Panc1 (cell line): ENCODE measurements at regions not wholly inside any gene's neighbourhood (a gene's known extent, or its start where the extent isn't known, plus 50 kb on each side); places are given as distances from the start of the nearest gene placed in this dataset.

Experiments used
- ATAC-seq: fragments of 200-7000 bp; cut with Tn5 transposase; 2 replicates; pipeline ENCODE4 v1.9.1; 2020; ENCODE audit warnings: mild to moderate bottlenecking, moderate library complexity
- BruUV-seq: library from RNA; stranded (reverse); fragments of 400-500 nt; replicated peaks from 2 replicates; lab custom pipeline; 2021; lab: Mats Ljungman, UMichigan
- CTCF ChIA-PET: fragments of 300-600 bp; sonication (Branson Sonifier 250); formaldehyde crosslinking; loops from one replicate; lab custom pipeline; 2022; ENCODE audit warnings: antibody characterized with exemption; lab: Charles Lee
- POLR2A ChIA-PET: fragments of 300-600 bp; sonication (Branson Sonifier 250); formaldehyde crosslinking; loops from one replicate; lab custom pipeline; 2022; ENCODE audit warnings: antibody characterized with exemption; lab: Charles Lee
- DNase-seq: peaks from one replicate; pipeline ENCODE4 v3.0.0-alpha.2; 2010; ENCODE audit warnings: low read depth, low spot score
- H3K27ac ChIP-seq: 2 replicates; pipeline ENCODE4 v1.5.1; 2011; ENCODE audit warnings: mild to moderate bottlenecking, low read length, inconsistent platforms
- H3K27me3 ChIP-seq: fragments of 200-500 bp; sonication (Bioruptor generic); 2 replicates; pipeline ENCODE4 v1.6.0; 2014; ENCODE audit warnings: low read length, inconsistent platforms; ENCODE audit not compliant: control insufficient read depth, insufficient read depth
- H3K36me3 ChIP-seq: fragments of 200-500 bp; sonication (Bioruptor generic); 2 replicates; pipeline ENCODE4 v1.5.1; 2014; ENCODE audit warnings: inconsistent platforms, mild to moderate bottlenecking, low read length, moderate library complexity; ENCODE audit not compliant: control insufficient read depth, insufficient read depth
- H3K4me1 ChIP-seq: 2 replicates; pipeline ENCODE4 v1.5.1; 2011; ENCODE audit warnings: inconsistent platforms, mild to moderate bottlenecking, low read length, moderate library complexity; ENCODE audit not compliant: control insufficient read depth, insufficient read depth
- H3K4me3 ChIP-seq, 2 experiments: 2 replicates each; pipeline ENCODE4 v1.5.1; 2011 to 2012; ENCODE audit warnings: low read depth in 2 of 2, low read length in 2 of 2, mild to moderate bottlenecking in 2 of 2, inconsistent platforms in 1 of 2, moderate library complexity in 1 of 2
- H3K9me3 ChIP-seq: fragments of 200-500 bp; sonication (Bioruptor generic); 2 replicates; pipeline ENCODE4 v1.5.1; 2014; ENCODE audit warnings: low read depth, mild to moderate bottlenecking, inconsistent platforms, low read length, moderate library complexity; ENCODE audit not compliant: control insufficient read depth, insufficient read depth
- POLR2AphosphoS5 ChIP-seq: IDR thresholded peaks from 2 replicates; pipeline ENCODE4 v1.6.1; 2012; ENCODE audit warnings: mild to moderate bottlenecking, low read depth, low read length, moderate library complexity
- SIN3A ChIP-seq: IDR thresholded peaks from 2 replicates; pipeline ENCODE4 v1.6.1; 2012; ENCODE audit warnings: low read depth, mild to moderate bottlenecking, low read length, moderate library complexity, borderline replicate concordance; ENCODE audit not compliant: insufficient read depth
- TCF7L2 ChIP-seq: IDR thresholded peaks from 2 replicates; pipeline ENCODE4 v1.6.1; 2011; ENCODE audit warnings: mild to moderate bottlenecking, low read depth, low read length, inconsistent platforms
- in situ Hi-C: cut with HindIII; loops from 2 replicates; pipeline ENCODE4 v1.10.0; 2016; ENCODE audit warnings: low sequenced_read_pairs, low pct_unique_long_range_greater_than_20kb
- intact Hi-C: fragments of 100-400 bp; cut with micrococcal nuclease; formaldehyde crosslinking; loops from one replicate; pipeline ENCODE4 v1.10.0; 2022; ENCODE audit not compliant: unreplicated experiment
- TF ChIP-seq, protein P1 (sequence below): fragments of 450-650 bp; IDR thresholded peaks from 2 replicates; pipeline ENCODE4 v1.5.1; 2017; ENCODE audit warnings: mild to moderate bottlenecking
- TF ChIP-seq, protein P2 (sequence below), 2 experiments: IDR thresholded peaks; 2 replicates each; pipeline ENCODE4 v1.6.1; 2011 to 2012; ENCODE audit warnings: low read depth in 2 of 2, control low read depth in 1 of 2, low read length in 1 of 2, mild to moderate bottlenecking in 1 of 2, moderate library complexity in 1 of 2; ENCODE audit not compliant: insufficient read depth in 1 of 2

DNA sequence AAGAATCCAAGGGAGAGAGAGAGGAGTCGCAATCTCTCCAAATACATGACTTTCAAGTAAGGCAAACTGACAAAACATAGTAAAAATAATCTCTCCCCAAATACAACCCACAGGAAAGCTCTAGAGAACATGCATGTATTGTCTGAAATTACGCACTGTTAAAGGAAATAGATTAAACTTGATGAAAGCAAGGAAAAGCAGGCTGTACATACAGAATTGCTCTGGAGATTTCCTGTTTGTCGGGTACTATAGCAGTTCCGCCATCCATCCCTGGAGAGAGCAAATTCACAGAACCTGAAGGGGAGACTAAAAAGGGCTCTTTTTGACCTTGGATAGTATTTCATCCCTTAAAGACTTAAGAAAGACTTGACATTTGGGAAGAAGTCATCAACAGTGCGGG, 170.2 kb upstream of the BET1 start:
- DNase-seq (no peak), ATAC-seq (no peak)
- ChIA-PET CTCF (no interaction called here), POLR2A (no interaction called here)
- BruUV-seq, result no TSS peak
- TF ChIP-seq, protein P1, sequence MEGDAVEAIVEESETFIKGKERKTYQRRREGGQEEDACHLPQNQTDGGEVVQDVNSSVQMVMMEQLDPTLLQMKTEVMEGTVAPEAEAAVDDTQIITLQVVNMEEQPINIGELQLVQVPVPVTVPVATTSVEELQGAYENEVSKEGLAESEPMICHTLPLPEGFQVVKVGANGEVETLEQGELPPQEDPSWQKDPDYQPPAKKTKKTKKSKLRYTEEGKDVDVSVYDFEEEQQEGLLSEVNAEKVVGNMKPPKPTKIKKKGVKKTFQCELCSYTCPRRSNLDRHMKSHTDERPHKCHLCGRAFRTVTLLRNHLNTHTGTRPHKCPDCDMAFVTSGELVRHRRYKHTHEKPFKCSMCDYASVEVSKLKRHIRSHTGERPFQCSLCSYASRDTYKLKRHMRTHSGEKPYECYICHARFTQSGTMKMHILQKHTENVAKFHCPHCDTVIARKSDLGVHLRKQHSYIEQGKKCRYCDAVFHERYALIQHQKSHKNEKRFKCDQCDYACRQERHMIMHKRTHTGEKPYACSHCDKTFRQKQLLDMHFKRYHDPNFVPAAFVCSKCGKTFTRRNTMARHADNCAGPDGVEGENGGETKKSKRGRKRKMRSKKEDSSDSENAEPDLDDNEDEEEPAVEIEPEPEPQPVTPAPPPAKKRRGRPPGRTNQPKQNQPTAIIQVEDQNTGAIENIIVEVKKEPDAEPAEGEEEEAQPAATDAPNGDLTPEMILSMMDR, result no peak
- TF ChIP-seq, protein P2, sequence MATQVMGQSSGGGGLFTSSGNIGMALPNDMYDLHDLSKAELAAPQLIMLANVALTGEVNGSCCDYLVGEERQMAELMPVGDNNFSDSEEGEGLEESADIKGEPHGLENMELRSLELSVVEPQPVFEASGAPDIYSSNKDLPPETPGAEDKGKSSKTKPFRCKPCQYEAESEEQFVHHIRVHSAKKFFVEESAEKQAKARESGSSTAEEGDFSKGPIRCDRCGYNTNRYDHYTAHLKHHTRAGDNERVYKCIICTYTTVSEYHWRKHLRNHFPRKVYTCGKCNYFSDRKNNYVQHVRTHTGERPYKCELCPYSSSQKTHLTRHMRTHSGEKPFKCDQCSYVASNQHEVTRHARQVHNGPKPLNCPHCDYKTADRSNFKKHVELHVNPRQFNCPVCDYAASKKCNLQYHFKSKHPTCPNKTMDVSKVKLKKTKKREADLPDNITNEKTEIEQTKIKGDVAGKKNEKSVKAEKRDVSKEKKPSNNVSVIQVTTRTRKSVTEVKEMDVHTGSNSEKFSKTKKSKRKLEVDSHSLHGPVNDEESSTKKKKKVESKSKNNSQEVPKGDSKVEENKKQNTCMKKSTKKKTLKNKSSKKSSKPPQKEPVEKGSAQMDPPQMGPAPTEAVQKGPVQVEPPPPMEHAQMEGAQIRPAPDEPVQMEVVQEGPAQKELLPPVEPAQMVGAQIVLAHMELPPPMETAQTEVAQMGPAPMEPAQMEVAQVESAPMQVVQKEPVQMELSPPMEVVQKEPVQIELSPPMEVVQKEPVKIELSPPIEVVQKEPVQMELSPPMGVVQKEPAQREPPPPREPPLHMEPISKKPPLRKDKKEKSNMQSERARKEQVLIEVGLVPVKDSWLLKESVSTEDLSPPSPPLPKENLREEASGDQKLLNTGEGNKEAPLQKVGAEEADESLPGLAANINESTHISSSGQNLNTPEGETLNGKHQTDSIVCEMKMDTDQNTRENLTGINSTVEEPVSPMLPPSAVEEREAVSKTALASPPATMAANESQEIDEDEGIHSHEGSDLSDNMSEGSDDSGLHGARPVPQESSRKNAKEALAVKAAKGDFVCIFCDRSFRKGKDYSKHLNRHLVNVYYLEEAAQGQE (IDR thresholded peaks at IDR 0.05; ENCODE audit: insufficient read depth in 1 of 2, low read depth in 2 of 2, low read length in 1 of 2), result no peak
- no peak for TF ChIP-seq POLR2AphosphoS5
- no peak for TF ChIP-seq SIN3A
- no peaks in the 10 kb centered on the region for H3K36me3 ChIP-seq
- no peak overlapping the region for H3K27ac ChIP-seq
- no peaks in the 10 kb centered on the region for H3K9me3 ChIP-seq
- no peaks in the 10 kb centered on the region for H3K27me3 ChIP-seq
- no peak overlapping the region for H3K4me3 ChIP-seq
- in situ Hi-C loops, result no loop called here
- H3K4me1 ChIP-seq, result no peaks in the 10 kb centered on the region
- intact Hi-C loops, result no loop called here

DNA sequence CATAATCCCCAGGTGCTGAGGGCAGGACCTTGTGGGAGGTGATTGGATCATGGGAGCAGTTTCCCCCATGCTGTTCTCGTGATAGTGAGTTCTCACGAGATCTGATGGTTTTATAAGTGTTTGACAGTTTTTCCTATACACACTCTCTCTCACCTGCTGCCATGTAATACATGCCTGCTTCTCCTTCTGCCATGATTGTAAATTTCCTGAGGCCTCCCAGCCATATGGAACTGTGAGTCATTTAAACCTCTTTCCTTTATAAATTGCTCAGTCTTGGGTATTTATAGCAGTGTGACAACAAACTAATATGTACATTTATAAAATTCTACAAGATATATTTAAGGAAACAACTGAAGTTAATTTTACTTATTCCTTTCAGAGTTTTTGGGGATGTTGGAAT, 170.8 kb upstream of the BET1 start:
- H3K4me3 ChIP-seq, result no peak overlapping the region
- H3K4me1 ChIP-seq, result no peaks in the 10 kb centered on the region
- no peak overlapping the region for H3K27ac ChIP-seq
- TF ChIP-seq SIN3A (no peak), POLR2AphosphoS5 (no peak), TCF7L2 (no peak)
- TF ChIP-seq, protein P2 (IDR thresholded peaks at IDR 0.05; ENCODE audit: insufficient read depth in 1 of 2, low read depth in 2 of 2, low read length in 1 of 2), result no peak
- TF ChIP-seq, protein P1, result no peak
- H3K9me3 ChIP-seq, result no peaks in the 10 kb centered on the region
- POLR2A ChIA-PET, result no interaction called here
- CTCF ChIA-PET, result no interaction called here
- BruUV-seq, result no TSS peak
- no peaks in the 10 kb centered on the region for H3K36me3 ChIP-seq
- ATAC-seq (no peak), DNase-seq (no peak)
- intact Hi-C loops, result no loop called here
- no peaks in the 10 kb centered on the region for H3K27me3 ChIP-seq
- in situ Hi-C loops, result no loop called here
